ENCODE measurements at regions not wholly inside any gene's neighbourhood (a gene's known extent, or its start where the extent isn't known, plus 50 kb on each side); places are given as distances from the start of the nearest gene placed in this dataset.

GRCh38 chr7:137073571-137074325, 205.3 kb downstream of the CHRM2 start:
- H3K9me3 Mint-ChIP-seq, result no peaks in the 10 kb centered on the region
- no peaks in the 10 kb centered on the region for H3F3A ChIP-seq (ENCODE audit: low read depth)
- H3K36me3 ChIP-seq, result no peaks in the 10 kb centered on the region
- DNase-seq (ENCODE audit: low spot score), result no peak
- no peak overlapping the region for H3K4me3 ChIP-seq
- H3K4me3 Mint-ChIP-seq, result no peak overlapping the region
- H3K4me1 Mint-ChIP-seq, result no peaks in the 10 kb centered on the region
- peaks cover 9% of the 10 kb centered on the region for H3K4me1 ChIP-seq
- no peak overlapping the region for H3K27ac ChIP-seq
- no peaks in the 10 kb centered on the region for H4K20me1 ChIP-seq (ENCODE audit: low read depth)
- no peaks in the 10 kb centered on the region for H3K9me3 ChIP-seq (ENCODE audit: low read depth)
- H3K9ac ChIP-seq, result no peak overlapping the region
- no peaks in the 10 kb centered on the region for H3K36me3 Mint-ChIP-seq
- TF ChIP-seq EZH2 (IDR thresholded peaks at IDR 0.05), result no peak
- TF ChIP-seq CTCF (IDR thresholded peaks at IDR 0.05), result no peak
- TF ChIP-seq EZH2phosphoT487 (IDR thresholded peaks at IDR 0.05), result no peak
- H3K27me3 ChIP-seq, result no peaks in the 10 kb centered on the region
- H3K4me2 ChIP-seq, result no peak overlapping the region
- no peak overlapping the region for H3K27ac Mint-ChIP-seq
- no peak overlapping the region for H2AFZ ChIP-seq (replicated peaks)
- no peaks in the 10 kb centered on the region for H3K79me2 ChIP-seq (ENCODE audit: low read depth)
- H3K27me3 Mint-ChIP-seq (ENCODE audit: insufficient read depth, low read depth), result no peaks in the 10 kb centered on the region
